ENCODE measurements at regions not wholly inside any gene's neighbourhood (a gene's known extent, or its start where the extent isn't known, plus 50 kb on each side); places are given as distances from the start of the nearest gene placed in this dataset.

DNA sequence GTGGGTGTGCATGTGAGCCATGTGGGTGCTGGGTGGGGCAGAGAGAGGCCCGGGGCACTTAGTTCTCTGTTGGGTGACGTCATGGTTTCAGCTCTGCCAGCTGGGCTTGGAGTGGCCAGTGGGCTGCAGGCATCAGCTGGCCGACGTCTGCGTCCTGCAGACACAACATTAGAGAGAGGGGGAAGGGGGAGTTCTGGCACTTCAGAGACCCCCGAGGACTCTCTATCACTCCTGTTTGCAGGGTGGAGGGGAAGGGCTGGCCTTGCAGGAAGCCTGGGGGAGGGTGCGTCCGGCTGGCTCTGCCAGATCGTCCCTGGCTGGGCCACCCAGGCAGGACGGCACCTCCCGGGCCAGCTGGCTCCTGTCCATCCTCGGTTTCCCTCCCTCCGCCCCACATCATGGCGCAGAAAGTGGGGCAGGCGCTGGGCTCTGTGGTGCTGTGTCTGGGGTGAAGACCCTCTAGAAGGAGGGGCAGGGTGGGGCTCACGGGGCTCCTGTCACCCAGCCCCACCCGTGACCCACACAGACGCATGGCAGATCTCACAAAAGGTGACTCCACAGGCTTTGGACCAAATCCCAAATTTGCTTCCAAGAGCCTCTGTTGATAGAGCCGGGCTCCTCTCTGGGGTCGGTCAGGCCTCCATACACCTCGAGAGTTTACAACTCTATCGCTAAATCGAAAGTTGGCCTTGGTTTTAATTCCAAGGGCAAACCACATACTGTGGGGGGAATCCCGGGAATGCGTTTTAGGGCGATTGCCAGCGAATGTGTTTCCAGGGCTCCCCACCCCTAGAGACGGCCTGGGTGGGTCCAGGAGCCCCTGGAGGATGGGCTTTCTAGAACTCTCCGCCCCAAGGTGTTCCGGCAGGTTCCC is 73.4 kb upstream of the TTC34 start:
- H3K4me1 Mint-ChIP-seq, result no peaks in the 10 kb centered on the region
- H3K27me3 Mint-ChIP-seq (ENCODE audit: insufficient read depth, low read depth), result peaks cover 2% of the 10 kb centered on the region
- Histone ChIP-seq H2AFZ (replicated peaks) (no peak overlapping the region), H3K9me3 (ENCODE audit: low read depth) (no peaks in the 10 kb centered on the region), H3K79me2 (ENCODE audit: low read depth) (no peaks in the 10 kb centered on the region), H3F3A (ENCODE audit: low read depth) (no peaks in the 10 kb centered on the region), H3K36me3 (no peaks in the 10 kb centered on the region), H3K4me3 (no peak overlapping the region), H3K9ac (no peak overlapping the region), H3K27ac (no peak overlapping the region), H3K4me2 (no peak overlapping the region), H3K4me1 (no peaks in the 10 kb centered on the region), H3K27me3 (no peaks in the 10 kb centered on the region), H4K20me1 (ENCODE audit: low read depth) (no peaks in the 10 kb centered on the region)
- no peak overlapping the region for H3K4me3 Mint-ChIP-seq
- DNase-seq (ENCODE audit: low spot score), result no peak
- TF ChIP-seq EZH2 (IDR thresholded peaks at IDR 0.05) (no peak), EZH2phosphoT487 (IDR thresholded peaks at IDR 0.05) (no peak)
- TF ChIP-seq, protein P1, sequence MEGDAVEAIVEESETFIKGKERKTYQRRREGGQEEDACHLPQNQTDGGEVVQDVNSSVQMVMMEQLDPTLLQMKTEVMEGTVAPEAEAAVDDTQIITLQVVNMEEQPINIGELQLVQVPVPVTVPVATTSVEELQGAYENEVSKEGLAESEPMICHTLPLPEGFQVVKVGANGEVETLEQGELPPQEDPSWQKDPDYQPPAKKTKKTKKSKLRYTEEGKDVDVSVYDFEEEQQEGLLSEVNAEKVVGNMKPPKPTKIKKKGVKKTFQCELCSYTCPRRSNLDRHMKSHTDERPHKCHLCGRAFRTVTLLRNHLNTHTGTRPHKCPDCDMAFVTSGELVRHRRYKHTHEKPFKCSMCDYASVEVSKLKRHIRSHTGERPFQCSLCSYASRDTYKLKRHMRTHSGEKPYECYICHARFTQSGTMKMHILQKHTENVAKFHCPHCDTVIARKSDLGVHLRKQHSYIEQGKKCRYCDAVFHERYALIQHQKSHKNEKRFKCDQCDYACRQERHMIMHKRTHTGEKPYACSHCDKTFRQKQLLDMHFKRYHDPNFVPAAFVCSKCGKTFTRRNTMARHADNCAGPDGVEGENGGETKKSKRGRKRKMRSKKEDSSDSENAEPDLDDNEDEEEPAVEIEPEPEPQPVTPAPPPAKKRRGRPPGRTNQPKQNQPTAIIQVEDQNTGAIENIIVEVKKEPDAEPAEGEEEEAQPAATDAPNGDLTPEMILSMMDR (IDR thresholded peaks at IDR 0.05), result no peak
- H3K36me3 Mint-ChIP-seq, result no peaks in the 10 kb centered on the region
- peaks cover 16% of the 10 kb centered on the region for H3K9me3 Mint-ChIP-seq
- H3K27ac Mint-ChIP-seq, result no peak overlapping the region

DNA sequence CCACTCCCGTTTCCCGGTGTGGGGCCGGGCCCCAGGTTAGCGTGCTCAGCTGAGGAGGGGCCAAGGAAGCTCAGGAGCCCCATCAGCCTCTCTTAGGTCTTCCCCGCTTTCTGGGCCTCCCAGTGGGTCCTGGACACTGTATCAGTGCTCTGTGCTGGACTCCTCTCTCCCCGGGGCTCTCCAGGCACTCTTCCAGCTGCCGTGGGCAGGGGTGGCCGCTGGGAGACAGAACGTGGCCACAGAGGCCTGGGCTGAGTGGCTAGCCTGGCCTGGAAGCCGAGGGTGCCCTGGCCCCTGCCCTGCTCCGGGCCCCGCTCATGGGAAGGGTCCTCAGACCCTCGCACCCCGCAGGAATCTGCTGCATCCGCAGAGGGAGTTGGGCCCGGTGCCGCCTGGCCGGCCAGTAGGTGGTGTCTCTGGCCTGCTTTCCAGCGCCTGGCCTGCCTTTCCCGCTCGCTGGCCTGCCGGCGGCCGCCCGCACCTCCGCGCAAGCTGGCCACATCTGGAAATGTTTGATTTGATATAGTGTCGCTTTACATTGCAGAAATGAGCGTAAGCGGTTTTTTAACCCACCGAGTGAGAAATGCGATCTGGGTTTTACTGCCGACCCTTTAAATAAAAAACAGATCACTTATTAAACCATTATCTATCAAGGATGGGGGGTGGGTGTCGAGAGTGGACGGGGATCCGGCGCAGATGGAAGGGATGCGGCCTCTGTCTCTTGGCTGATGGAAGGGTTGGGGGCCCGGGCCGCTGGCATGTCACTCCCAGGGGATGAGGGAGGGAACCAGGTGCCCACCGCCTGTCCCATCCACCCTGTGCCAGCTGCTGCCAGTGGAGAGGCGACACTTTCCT is 74.4 kb upstream of the TTC34 start:
- H3K9ac ChIP-seq, result no peak overlapping the region
- Mint-ChIP-seq H3K4me1 (no peaks in the 10 kb centered on the region), H3K27me3 (ENCODE audit: insufficient read depth, low read depth) (peaks cover 4% of the 10 kb centered on the region), H3K36me3 (no peaks in the 10 kb centered on the region), H3K27ac (no peak overlapping the region), H3K9me3 (peaks cover 12% of the 10 kb centered on the region), H3K4me3 (no peak overlapping the region)
- H3K4me1 ChIP-seq, result no peaks in the 10 kb centered on the region
- DNase-seq (ENCODE audit: low spot score), result no peak
- no peak for TF ChIP-seq EZH2phosphoT487 (IDR thresholded peaks at IDR 0.05)
- no peak for TF ChIP-seq EZH2 (IDR thresholded peaks at IDR 0.05)
- TF ChIP-seq, protein P1 (IDR thresholded peaks at IDR 0.05), result no peak
- no peak overlapping the region for H3K4me3 ChIP-seq
- no peaks in the 10 kb centered on the region for H3K9me3 ChIP-seq (ENCODE audit: low read depth)
- H3K36me3 ChIP-seq, result no peaks in the 10 kb centered on the region
- H3K27ac ChIP-seq, result no peak overlapping the region
- no peaks in the 10 kb centered on the region for H3F3A ChIP-seq (ENCODE audit: low read depth)
- no peaks in the 10 kb centered on the region for H3K27me3 ChIP-seq
- no peaks in the 10 kb centered on the region for H4K20me1 ChIP-seq (ENCODE audit: low read depth)
- H3K4me2 ChIP-seq, result no peak overlapping the region
- H3K79me2 ChIP-seq (ENCODE audit: low read depth), result no peaks in the 10 kb centered on the region
- no peak overlapping the region for H2AFZ ChIP-seq (replicated peaks)

DNA sequence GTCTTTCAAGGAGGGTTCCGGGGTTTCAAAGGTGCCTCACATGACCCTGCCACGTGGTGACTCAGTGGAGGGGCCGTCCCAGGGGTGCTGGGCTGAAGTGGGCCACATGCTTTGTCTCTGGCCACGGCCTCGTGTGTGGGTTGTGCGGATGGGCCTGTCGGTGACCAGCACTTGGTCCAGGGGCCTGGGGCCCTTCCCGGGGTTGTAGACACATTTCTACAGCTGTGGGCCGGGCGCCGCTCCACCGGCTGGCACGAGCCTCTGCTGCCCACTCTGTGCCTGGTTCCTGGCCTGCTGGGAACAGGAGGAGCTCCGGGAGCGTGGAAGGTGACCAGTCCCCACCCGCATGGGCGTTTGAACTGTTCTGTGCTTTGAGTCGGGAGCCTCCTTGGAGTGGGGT is 75.4 kb upstream of the TTC34 start:
- no peak overlapping the region for H2AFZ ChIP-seq (replicated peaks)
- H4K20me1 ChIP-seq (ENCODE audit: low read depth), result no peaks in the 10 kb centered on the region
- H3K4me3 ChIP-seq, result no peak overlapping the region
- no peaks in the 10 kb centered on the region for H3K4me1 Mint-ChIP-seq
- H3K36me3 ChIP-seq, result no peaks in the 10 kb centered on the region
- H3K9ac ChIP-seq, result no peak overlapping the region
- no peaks in the 10 kb centered on the region for H3K36me3 Mint-ChIP-seq
- no peaks in the 10 kb centered on the region for H3K9me3 ChIP-seq (ENCODE audit: low read depth)
- no peak for DNase-seq (ENCODE audit: low spot score)
- H3K4me1 ChIP-seq, result no peaks in the 10 kb centered on the region
- H3K9me3 Mint-ChIP-seq, result peaks cover 5% of the 10 kb centered on the region
- H3K4me2 ChIP-seq, result no peak overlapping the region
- no peak overlapping the region for H3K27ac Mint-ChIP-seq
- no peak for TF ChIP-seq EZH2phosphoT487 (IDR thresholded peaks at IDR 0.05)
- TF ChIP-seq EZH2 (IDR thresholded peaks at IDR 0.05), result no peak
- TF ChIP-seq, protein P1 (IDR thresholded peaks at IDR 0.05), result no peak
- H3K4me3 Mint-ChIP-seq, result no peak overlapping the region
- no peaks in the 10 kb centered on the region for H3K79me2 ChIP-seq (ENCODE audit: low read depth)
- H3K27me3 Mint-ChIP-seq (ENCODE audit: insufficient read depth, low read depth), result peaks cover 4% of the 10 kb centered on the region
- H3K27me3 ChIP-seq, result no peaks in the 10 kb centered on the region
- no peaks in the 10 kb centered on the region for H3F3A ChIP-seq (ENCODE audit: low read depth)
- H3K27ac ChIP-seq, result no peak overlapping the region
